HCT116 (cell line): ENCODE measurements at regions not wholly inside any gene's neighbourhood (a gene's known extent, or its start where the extent isn't known, plus 50 kb on each side); places are given as distances from the start of the nearest gene placed in this dataset.

ENCODE experiments used
- CEBPB ChIP-seq: IDR thresholded peaks from 2 replicates; pipeline ENCODE4 v1.6.1; 2012; ENCODE audit warnings: low read depth
- CTCF ChIP-seq, 3 experiments: fragments of 200-600 bp in 1 of 3; sonication (generic) in 1 of 3; IDR thresholded peaks in 2 of 3; conservative IDR thresholded peaks in 1 of 3; 2 replicates each; pipeline ENCODE4 v1.5.1; 2012 to 2017; ENCODE audit warnings: low read depth in 2 of 3, low read length in 2 of 3, antibody characterized with exemption in 1 of 3, borderline replicate concordance in 1 of 3, control low read depth in 1 of 3, mild to moderate bottlenecking in 1 of 3, mixed read lengths in 1 of 3, mixed run types in 1 of 3, moderate library complexity in 1 of 3; ENCODE audit not compliant: insufficient read depth in 1 of 3
- EGR1 ChIP-seq: IDR thresholded peaks from 2 replicates; pipeline ENCODE4 v1.6.1; 2012; ENCODE audit warnings: low read depth
- EZH2phosphoT487 ChIP-seq: fragments of 200-600 bp; IDR thresholded peaks from 2 replicates; pipeline ENCODE4 v1.6.1; 2018; ENCODE audit warnings: antibody characterized with exemption, borderline replicate concordance
- FOSL1 ChIP-seq: IDR thresholded peaks from 2 replicates; pipeline ENCODE4 v1.6.1; 2012; ENCODE audit warnings: low read depth
- POLR2A ChIP-seq: IDR thresholded peaks from 2 replicates; pipeline ENCODE4 v1.7.0; 2011; ENCODE audit warnings: borderline replicate concordance; ENCODE audit not compliant: insufficient read depth, insufficient read length; ENCODE audit errors: extremely low read depth
- POLR2AphosphoS5 ChIP-seq: IDR thresholded peaks from 2 replicates; pipeline ENCODE4 v1.6.1; 2011; ENCODE audit warnings: mild to moderate bottlenecking, low read depth, low read length, moderate library complexity
- REST ChIP-seq: IDR thresholded peaks from 2 replicates; pipeline ENCODE4 v1.6.1; 2012; ENCODE audit warnings: low read depth

GRCh38 chr6:141199074-141199473 is 933.7 kb upstream of the GJE1 start:
- TF ChIP-seq EZH2phosphoT487 (no peak), CEBPB (no peak), REST (no peak), CTCF (IDR thresholded peaks at IDR 0.05 in 2 of 3, conservative IDR thresholded peaks at IDR 0.05 in 1 of 3; ENCODE audit: borderline replicate concordance in 1 of 3, insufficient read depth in 1 of 3, low read depth in 2 of 3, low read length in 2 of 3) (no peak), EGR1 (no peak), POLR2AphosphoS5 (no peak), FOSL1 (no peak), POLR2A (no peak)
